ENCODE measurements at regions not wholly inside any gene's neighbourhood (a gene's known extent, or its start where the extent isn't known, plus 50 kb on each side); places are given as distances from the start of the nearest gene placed in this dataset.

GRCh38 chr2:6008726-6009125, 316.5 kb downstream of the SOX11 start:
- H3K9ac ChIP-seq (ENCODE audit: low read length) = no peak overlapping the region
- ATAC-seq (ENCODE audit: low read depth) = no peak

GRCh38 chr2:6010163-6010562, 318.0 kb downstream of the SOX11 start:
- H3K9me3 Mint-ChIP-seq (ENCODE audit: insufficient read depth) = no peaks in the 10 kb centered on the region

More at GRCh38 chr2:6008726-6009125, 316.5 kb downstream of the SOX11 start:
- H3K9me3 Mint-ChIP-seq (ENCODE audit: insufficient read depth) = no peaks in the 10 kb centered on the region
- POLR2A ChIA-PET = no interaction called here
- H3K4me1 ChIP-seq (ENCODE audit: control insufficient read depth in 2 of 2, insufficient read depth in 2 of 2, low read length in 2 of 2) = no peaks in the 10 kb centered on the region
- no peak overlapping the region for H3K27ac ChIP-seq (ENCODE audit: low read length in 2 of 2)
- DNase-seq = no peak
- H3K4me2 ChIP-seq (replicated peaks; ENCODE audit: low read depth, low read length, poor library complexity, severe bottlenecking) = no peak overlapping the region
- H3K79me2 ChIP-seq (ENCODE audit: control insufficient read depth, insufficient read depth, low read length) = no peaks in the 10 kb centered on the region
- no peak for TF ChIP-seq EZH2 (IDR thresholded peaks at IDR 0.05; ENCODE audit: borderline replicate concordance, insufficient read depth, low read depth, low read length, poor library complexity, severe bottlenecking)
- H3K9me3 ChIP-seq (ENCODE audit: control extremely low read depth in 1 of 3, control insufficient read depth in 2 of 3, insufficient read depth in 1 of 3, low read length in 2 of 3) = no peaks in the 10 kb centered on the region
- H3K27me3 ChIP-seq (replicated peaks in 1 of 4; ENCODE audit: control extremely low read depth in 1 of 4, control insufficient read depth in 3 of 4, insufficient read depth in 4 of 4, low read length in 3 of 4) = no peaks in the 10 kb centered on the region
- H3K36me3 ChIP-seq (replicated peaks in 1 of 2; ENCODE audit: control extremely low read depth in 1 of 2, control insufficient read depth in 1 of 2, extremely low read depth in 1 of 2, insufficient read depth in 2 of 2, low read length in 1 of 2) = no peaks in the 10 kb centered on the region
- H3K4me3 Mint-ChIP-seq = no peak overlapping the region
- intact Hi-C loops (cut with micrococcal nuclease) = no loop called here
- H2AFZ ChIP-seq (ENCODE audit: insufficient read depth, low read depth, low read length, poor library complexity, severe bottlenecking) = no peak overlapping the region
- H3K4me1 Mint-ChIP-seq = no peaks in the 10 kb centered on the region
- no peak overlapping the region for H3K27ac Mint-ChIP-seq
- no peaks in the 10 kb centered on the region for H4K20me1 ChIP-seq (ENCODE audit: control insufficient read depth, insufficient read depth, low read length, poor library complexity, severe bottlenecking)
- no peaks in the 10 kb centered on the region for H3K27me3 Mint-ChIP-seq
- no CpG with 5 or more reads among the region's 1 CpG for WGBS (ENCODE audit: insufficient coverage)
- H3K4me3 ChIP-seq (ENCODE audit: control extremely low read depth in 1 of 5, extremely low read depth in 1 of 5, insufficient read depth in 1 of 5, low read depth in 2 of 5, low read length in 4 of 5) = no peak overlapping the region
- CTCF ChIA-PET = no interaction called here

More at GRCh38 chr2:6010163-6010562, 318.0 kb downstream of the SOX11 start:
- intact Hi-C loops (cut with micrococcal nuclease) = no loop called here
- Histone ChIP-seq H3K4me1 (ENCODE audit: control insufficient read depth in 2 of 2, insufficient read depth in 2 of 2, low read length in 2 of 2) (no peaks in the 10 kb centered on the region), H3K9me3 (ENCODE audit: control extremely low read depth in 1 of 3, control insufficient read depth in 2 of 3, insufficient read depth in 1 of 3, low read length in 2 of 3) (no peaks in the 10 kb centered on the region), H3K36me3 (replicated peaks in 1 of 2; ENCODE audit: control extremely low read depth in 1 of 2, control insufficient read depth in 1 of 2, extremely low read depth in 1 of 2, insufficient read depth in 2 of 2, low read length in 1 of 2) (no peaks in the 10 kb centered on the region), H3K27me3 (replicated peaks in 1 of 4; ENCODE audit: control extremely low read depth in 1 of 4, control insufficient read depth in 3 of 4, insufficient read depth in 4 of 4, low read length in 3 of 4) (no peaks in the 10 kb centered on the region), H2AFZ (ENCODE audit: insufficient read depth, low read depth, low read length, poor library complexity, severe bottlenecking) (no peak overlapping the region), H3K9ac (ENCODE audit: low read length) (no peak overlapping the region), H3K4me3 (ENCODE audit: control extremely low read depth in 1 of 5, extremely low read depth in 1 of 5, insufficient read depth in 1 of 5, low read depth in 2 of 5, low read length in 4 of 5) (no peak overlapping the region), H3K4me2 (replicated peaks; ENCODE audit: low read depth, low read length, poor library complexity, severe bottlenecking) (no peak overlapping the region), H3K27ac (ENCODE audit: low read length in 2 of 2) (no peak overlapping the region), H4K20me1 (ENCODE audit: control insufficient read depth, insufficient read depth, low read length, poor library complexity, severe bottlenecking) (no peaks in the 10 kb centered on the region), H3K79me2 (ENCODE audit: control insufficient read depth, insufficient read depth, low read length) (no peaks in the 10 kb centered on the region)
- ATAC-seq (ENCODE audit: low read depth) (no peak), DNase-seq (no peak)
- no peaks in the 10 kb centered on the region for H3K4me1 Mint-ChIP-seq
- H3K4me3 Mint-ChIP-seq = no peak overlapping the region
- no peak overlapping the region for H3K27ac Mint-ChIP-seq
- POLR2A ChIA-PET = no interaction called here
- WGBS (ENCODE audit: insufficient coverage) = 60% methylated on average over 1 of the region's 5 CpGs
- TF ChIP-seq CTCF (IDR thresholded peaks at IDR 0.05) (no peak), EZH2 (IDR thresholded peaks at IDR 0.05; ENCODE audit: borderline replicate concordance, insufficient read depth, low read depth, low read length, poor library complexity, severe bottlenecking) (no peak)
- CTCF ChIA-PET = no interaction called here
- H3K27me3 Mint-ChIP-seq = no peaks in the 10 kb centered on the region

Data from B cell (primary cell).